Raji (cell line): ENCODE measurements at regions not wholly inside any gene's neighbourhood (a gene's known extent, or its start where the extent isn't known, plus 50 kb on each side); places are given as distances from the start of the nearest gene placed in this dataset.

Experiments
- POLR2A ChIP-seq: IDR thresholded peaks from 2 replicates; pipeline ENCODE4 v1.6.1; 2011; ENCODE audit warnings: low read depth, low read length, control low read depth; ENCODE audit not compliant: insufficient read depth

DNA sequence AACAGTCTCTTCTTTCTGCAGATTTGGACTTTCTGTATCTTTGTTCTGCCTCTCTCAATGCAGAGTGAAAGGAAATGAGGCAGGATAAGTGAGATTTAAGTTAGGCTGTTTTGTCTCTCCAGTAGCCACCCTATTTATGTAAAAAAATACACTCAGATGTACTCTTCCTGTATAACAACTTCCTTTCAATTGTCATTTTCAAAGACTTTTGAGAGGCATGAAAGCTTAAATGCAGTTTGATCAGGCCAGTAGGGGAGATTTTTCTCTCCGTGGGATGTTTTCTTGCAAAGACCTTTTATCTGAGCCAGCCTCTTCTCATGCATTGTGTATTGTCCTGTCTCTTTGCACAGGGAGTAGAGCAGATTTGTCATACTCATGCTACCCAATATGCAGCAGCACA lies 166.8 kb downstream of the SLITRK5 start:
- no peak for TF ChIP-seq POLR2A

DNA sequence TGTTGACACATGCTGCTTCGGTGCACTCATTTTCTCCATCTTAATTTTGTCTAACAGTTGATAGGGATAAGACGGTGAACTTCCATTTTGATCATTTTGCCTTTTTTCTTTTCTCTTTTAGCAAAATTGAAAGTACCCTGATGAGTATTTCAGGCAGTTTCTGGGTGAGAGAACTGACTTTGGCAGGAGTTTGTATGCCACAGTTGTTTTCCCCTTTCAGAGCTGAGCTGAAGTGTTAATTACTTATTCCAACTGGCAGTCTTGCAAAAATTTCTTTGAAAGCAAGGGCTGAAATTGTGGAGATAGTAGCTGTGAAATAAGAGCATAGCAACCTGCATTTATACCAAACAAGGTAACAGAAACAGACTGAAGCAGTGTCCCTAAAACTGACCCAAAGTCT lies 180.2 kb downstream of the SLITRK5 start:
- no peak for TF ChIP-seq POLR2A

DNA sequence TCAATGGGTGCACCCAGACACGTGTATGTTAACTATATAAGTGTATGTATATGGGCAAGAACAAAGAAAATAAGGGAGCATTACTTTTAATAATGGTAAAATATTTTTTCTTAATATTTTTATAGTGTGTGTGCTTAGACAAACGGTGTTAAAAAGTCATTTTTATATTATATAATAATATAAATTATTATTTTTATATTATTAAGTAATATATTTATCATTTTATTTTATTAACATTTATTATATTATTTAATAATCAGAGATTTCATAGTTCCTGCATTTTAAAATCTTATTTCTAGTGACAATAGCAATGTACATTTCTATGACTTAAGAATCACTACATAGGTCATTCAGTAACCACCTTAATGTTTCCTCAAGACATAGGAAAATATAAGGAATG lies 184.4 kb downstream of the SLITRK5 start:
- no peak for TF ChIP-seq POLR2A

DNA sequence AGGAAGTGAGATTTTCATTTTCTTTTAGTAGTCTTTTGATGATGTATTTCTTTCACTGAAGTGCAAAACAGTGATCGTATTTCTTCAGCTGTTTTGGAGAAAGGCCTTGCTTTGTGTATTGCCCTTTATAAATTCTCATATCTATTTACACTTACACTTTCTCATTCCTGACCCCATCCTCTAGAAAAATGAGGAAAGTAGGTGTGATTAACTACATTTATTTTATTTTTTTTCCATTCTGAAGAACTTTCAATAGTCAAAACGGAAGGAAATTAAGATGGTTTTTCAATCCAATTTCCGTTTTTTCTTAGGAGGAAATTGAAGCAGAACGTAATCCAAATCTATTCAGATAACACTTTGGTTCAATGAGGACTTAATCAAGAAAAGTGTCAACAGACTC lies 188.1 kb downstream of the SLITRK5 start:
- TF ChIP-seq POLR2A: no peak

DNA sequence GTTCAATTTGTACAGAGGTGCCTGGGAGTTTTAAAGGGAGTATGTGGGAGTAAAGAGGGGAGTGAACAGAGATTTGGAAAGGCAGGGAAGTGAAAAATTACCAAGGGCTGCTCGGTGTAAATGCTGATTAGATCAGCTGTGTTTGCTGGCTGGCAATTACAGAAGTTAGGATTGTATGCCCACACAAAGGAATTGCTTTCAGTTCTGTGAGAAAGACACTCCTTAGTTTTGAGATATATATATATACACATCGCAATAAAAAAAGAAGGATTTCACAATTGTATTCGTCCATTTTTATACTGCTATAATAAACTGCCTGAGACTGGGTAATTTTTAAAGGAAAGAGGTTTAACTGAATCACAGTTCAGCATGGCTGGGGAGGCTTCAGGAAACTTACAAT lies 196.3 kb downstream of the SLITRK5 start:
- no peak for TF ChIP-seq POLR2A

DNA sequence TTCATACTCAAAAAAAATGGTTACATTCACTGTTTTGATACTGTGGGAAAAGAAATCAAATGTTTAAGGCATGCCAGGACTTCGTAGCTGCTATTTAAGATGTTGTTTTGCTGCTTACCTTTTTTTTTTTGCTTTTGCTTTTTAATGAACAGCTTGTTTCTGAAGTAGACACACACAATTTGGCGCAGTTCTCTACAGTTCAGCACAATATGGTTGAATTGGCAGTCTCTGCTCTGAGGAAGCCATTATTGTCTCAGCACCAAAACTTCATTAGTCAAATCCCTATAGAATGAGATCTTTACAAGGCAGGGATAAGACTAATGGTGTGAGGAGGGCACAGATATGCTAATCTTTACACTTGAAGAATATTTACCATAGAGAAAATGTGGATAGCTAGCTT lies 197.6 kb downstream of the SLITRK5 start:
- no peak for TF ChIP-seq POLR2A

DNA sequence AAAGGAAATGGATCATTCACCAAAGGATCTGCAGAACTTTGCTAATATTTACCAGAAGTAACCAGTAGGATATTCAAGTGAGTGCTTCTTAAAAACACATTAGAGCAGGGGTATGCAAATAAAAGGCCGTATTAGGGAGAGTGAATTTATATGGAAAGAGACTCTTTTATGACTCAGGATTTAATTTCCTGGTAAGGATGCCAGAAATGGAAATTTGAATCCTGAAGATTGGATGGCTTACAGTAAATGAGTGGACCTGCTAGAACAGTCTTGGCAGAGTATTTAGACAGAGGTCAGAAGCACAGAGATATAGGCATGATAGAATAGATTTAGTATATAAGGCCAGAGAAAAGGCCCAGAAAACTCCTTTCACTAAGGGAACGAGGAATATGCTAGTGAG lies 201.6 kb downstream of the SLITRK5 start:
- TF ChIP-seq POLR2A: no peak

- no peak for TF ChIP-seq POLR2A
Measured at GRCh38 chr13:87877477-87877876, 206.3 kb downstream of the SLITRK5 start.

- TF ChIP-seq POLR2A: no peak
Measured at GRCh38 chr13:87878706-87879105, 207.5 kb downstream of the SLITRK5 start.

DNA sequence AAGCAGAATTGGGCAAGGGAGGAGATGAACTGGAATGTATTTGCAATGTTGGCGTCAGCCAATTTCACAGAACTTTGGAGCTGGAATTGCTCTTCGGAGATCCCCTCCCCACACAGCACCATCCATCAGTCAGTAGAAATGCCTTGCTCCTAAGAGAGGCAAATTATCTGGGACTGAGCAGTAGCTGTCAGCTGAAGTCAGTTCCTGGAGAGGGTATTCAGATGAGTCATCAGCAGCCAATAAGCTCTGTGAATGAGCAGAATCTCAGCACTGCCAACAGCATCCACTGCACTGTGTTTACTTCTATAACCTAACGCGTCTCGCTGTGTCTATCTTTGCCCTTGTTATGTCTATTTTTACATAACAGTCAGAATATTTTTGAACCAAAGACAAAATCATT lies 213.7 kb downstream of the SLITRK5 start:
- TF ChIP-seq POLR2A: no peak

GRCh38 chr13:87887459-87888123 lies 216.4 kb downstream of the SLITRK5 start:
- no peak for TF ChIP-seq POLR2A

- TF ChIP-seq POLR2A: no peak
Measured at GRCh38 chr13:87889254-87889653, 218.1 kb downstream of the SLITRK5 start.

- TF ChIP-seq POLR2A: no peak
Measured at GRCh38 chr13:87893186-87893585, 222.0 kb downstream of the SLITRK5 start.

GRCh38 chr13:87894059-87894458 lies 222.9 kb downstream of the SLITRK5 start:
- TF ChIP-seq POLR2A: no peak

DNA sequence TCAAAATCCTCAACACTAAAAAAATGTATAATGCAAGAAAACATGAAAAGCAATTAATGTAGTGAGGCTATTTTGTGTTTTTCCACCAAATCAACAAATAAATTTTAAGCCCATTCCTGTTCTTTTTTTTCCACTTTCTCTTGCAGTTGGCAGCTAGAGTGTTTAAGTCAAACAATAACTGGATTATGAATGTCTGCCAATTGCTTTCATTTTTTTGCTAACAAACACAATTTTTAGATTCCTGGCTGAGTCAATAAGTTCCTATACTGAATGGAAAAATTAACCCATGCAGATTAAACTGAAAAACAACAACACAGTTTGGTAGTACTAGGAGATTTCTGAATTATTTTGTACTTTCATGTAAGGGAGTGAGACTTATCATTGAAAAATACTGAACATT lies 232.4 kb downstream of the SLITRK5 start:
- TF ChIP-seq POLR2A: no peak

GRCh38 chr13:87906411-87906810 lies 235.2 kb downstream of the SLITRK5 start:
- no peak for TF ChIP-seq POLR2A

DNA sequence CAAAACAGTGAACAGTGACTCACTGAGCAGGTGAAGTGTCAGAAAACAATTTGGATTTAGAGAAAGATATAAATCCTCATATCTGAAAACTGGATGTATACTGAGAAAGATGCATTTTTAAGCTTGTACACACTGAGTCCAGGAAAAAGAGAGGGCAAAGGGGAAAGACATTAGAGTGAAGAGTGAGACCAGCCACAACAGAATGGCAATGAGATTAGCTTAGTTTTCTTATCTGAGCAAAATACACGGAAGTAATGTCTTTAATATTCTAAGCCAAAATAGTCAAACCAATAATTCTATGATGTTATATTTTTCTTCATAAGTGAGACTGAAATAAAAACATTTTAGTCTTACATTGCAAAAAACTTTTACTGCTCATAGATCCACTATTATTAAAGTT lies 236.0 kb downstream of the SLITRK5 start:
- no peak for TF ChIP-seq POLR2A

GRCh38 chr13:87919956-87920355 lies 248.8 kb downstream of the SLITRK5 start:
- TF ChIP-seq POLR2A: no peak

DNA sequence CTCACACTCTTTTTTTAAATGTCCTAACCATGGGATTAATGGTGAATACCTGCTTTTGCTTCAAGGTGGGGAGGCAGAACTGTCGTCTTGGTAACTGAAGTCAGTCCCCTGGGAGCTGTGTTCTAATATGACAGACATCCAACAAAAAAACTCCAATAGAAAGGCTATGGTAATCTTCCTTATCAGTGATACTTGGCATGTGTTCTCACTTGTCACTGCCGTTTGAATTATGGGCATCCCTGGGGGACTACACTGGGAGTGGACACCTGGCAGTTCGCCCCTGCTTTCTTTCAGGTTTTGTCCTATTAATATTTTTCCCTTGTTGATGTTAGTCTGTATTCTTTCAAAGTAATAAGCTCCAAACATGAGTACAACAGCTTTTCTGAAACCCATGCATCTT lies 252.6 kb downstream of the SLITRK5 start:
- no peak for TF ChIP-seq POLR2A
